ENCODE measurements at regions not wholly inside any gene's neighbourhood (a gene's known extent, or its start where the extent isn't known, plus 50 kb on each side); places are given as distances from the start of the nearest gene placed in this dataset.

DNA sequence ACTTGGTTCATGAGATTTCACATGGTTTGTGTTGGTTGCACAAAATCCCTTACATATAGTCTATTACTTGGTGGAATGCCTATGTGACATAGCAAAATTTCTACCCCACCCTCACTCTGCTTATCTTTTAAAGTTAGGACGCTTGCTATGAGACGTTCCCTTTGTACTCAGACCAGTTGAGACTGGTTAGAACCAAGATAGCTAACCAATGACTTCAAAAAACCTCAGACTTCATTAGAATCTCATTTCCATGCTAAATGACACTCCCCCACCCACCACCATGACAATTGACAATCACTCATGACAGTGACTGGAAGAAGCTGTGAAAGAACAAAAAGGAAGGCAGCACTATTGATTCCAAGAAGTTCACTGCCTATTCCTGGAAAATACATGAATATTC, 313.6 kb downstream of the ETS1 start:
- TF ChIP-seq, protein P1, sequence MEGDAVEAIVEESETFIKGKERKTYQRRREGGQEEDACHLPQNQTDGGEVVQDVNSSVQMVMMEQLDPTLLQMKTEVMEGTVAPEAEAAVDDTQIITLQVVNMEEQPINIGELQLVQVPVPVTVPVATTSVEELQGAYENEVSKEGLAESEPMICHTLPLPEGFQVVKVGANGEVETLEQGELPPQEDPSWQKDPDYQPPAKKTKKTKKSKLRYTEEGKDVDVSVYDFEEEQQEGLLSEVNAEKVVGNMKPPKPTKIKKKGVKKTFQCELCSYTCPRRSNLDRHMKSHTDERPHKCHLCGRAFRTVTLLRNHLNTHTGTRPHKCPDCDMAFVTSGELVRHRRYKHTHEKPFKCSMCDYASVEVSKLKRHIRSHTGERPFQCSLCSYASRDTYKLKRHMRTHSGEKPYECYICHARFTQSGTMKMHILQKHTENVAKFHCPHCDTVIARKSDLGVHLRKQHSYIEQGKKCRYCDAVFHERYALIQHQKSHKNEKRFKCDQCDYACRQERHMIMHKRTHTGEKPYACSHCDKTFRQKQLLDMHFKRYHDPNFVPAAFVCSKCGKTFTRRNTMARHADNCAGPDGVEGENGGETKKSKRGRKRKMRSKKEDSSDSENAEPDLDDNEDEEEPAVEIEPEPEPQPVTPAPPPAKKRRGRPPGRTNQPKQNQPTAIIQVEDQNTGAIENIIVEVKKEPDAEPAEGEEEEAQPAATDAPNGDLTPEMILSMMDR (IDR thresholded peaks at IDR 0.05): no peak
- Histone ChIP-seq H3K27me3 (no peaks in the 10 kb centered on the region), H3K36me3 (no peaks in the 10 kb centered on the region), H3K4me1 (no peaks in the 10 kb centered on the region), H3K9me3 (no peaks in the 10 kb centered on the region), H3K4me3 (no peak overlapping the region), H3K27ac (no peak overlapping the region)
- DNase-seq: no peak
- intact Hi-C loops (cut with DNase I; ENCODE audit: low total_unique reads): no loop called here

DNA sequence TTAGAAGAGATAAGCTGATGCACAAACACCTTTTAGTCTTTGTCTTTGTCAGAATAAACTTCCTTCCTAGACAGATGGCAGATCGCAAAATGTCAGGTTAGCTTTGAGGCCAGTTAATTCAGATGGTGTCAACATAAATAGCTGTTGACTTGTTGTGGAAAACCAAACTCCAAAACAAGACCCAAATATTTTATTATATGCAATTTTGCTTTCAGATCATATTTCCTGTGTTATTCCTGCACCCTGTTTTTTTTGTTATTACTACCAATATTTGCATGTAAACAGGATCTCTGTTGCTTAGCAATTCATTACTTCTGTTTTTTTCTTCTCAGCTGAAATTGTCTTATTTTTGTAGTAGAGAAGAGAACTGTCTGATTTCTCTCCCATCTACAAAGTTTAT, 316.0 kb downstream of the ETS1 start:
- no peaks in the 10 kb centered on the region for H3K36me3 ChIP-seq
- H3K4me3 ChIP-seq: no peak overlapping the region
- DNase-seq: no peak
- no peaks in the 10 kb centered on the region for H3K4me1 ChIP-seq
- TF ChIP-seq, protein P1 (IDR thresholded peaks at IDR 0.05): no peak
- no peak overlapping the region for H3K27ac ChIP-seq
- intact Hi-C loops (cut with DNase I; ENCODE audit: low total_unique reads): no loop called here
- H3K9me3 ChIP-seq: no peaks in the 10 kb centered on the region
- no peaks in the 10 kb centered on the region for H3K27me3 ChIP-seq

DNA sequence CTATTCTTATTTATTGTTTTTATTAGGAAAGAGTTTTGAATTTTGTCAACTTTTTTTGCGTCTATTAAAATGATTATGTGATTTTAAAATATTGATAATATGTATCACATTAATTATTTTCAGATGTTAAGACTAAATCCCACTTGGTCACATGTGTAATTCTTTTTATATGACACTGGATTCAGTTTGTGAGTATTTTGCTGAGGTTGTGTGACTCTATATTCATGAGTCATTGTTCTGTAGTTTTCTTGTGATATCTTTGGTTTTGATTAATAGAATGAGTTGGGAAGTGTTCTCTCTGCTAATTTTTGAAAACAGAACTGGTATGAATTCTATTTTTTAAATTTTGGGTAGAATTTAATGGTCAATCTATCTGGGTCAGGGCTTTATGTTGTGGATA, 317.9 kb downstream of the ETS1 start:
- intact Hi-C loops (cut with DNase I; ENCODE audit: low total_unique reads): no loop called here
- H3K4me3 ChIP-seq: no peak overlapping the region
- H3K4me1 ChIP-seq: no peaks in the 10 kb centered on the region
- TF ChIP-seq, protein P1 (IDR thresholded peaks at IDR 0.05): no peak
- no peak for DNase-seq
- H3K27me3 ChIP-seq: no peaks in the 10 kb centered on the region
- no peaks in the 10 kb centered on the region for H3K9me3 ChIP-seq
- H3K36me3 ChIP-seq: no peaks in the 10 kb centered on the region
- H3K27ac ChIP-seq: no peak overlapping the region

DNA sequence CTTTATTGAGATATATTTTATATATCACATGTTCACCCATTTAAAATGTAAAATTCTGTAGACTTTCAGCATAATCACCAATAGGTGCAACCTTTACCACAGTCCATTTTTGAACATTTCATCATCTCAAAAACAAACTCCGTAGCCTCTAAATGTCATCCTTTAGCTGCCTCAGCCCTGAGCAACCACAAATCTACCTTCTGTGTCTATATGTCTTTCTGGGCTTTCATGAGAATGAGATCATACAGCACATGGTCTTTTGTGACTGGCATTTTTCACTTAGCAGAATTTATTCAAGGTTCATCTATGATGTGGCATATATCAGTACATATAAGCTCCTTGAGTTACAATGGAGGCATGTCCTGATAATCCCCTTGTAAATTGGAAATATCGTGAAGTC, 320.5 kb downstream of the ETS1 start:
- H3K36me3 ChIP-seq: no peaks in the 10 kb centered on the region
- TF ChIP-seq, protein P1 (IDR thresholded peaks at IDR 0.05): no peak
- no peaks in the 10 kb centered on the region for H3K4me1 ChIP-seq
- H3K27me3 ChIP-seq: no peaks in the 10 kb centered on the region
- no peak for DNase-seq
- H3K4me3 ChIP-seq: no peak overlapping the region
- intact Hi-C loops (cut with DNase I; ENCODE audit: low total_unique reads): no loop called here
- H3K27ac ChIP-seq: no peak overlapping the region
- no peaks in the 10 kb centered on the region for H3K9me3 ChIP-seq

DNA sequence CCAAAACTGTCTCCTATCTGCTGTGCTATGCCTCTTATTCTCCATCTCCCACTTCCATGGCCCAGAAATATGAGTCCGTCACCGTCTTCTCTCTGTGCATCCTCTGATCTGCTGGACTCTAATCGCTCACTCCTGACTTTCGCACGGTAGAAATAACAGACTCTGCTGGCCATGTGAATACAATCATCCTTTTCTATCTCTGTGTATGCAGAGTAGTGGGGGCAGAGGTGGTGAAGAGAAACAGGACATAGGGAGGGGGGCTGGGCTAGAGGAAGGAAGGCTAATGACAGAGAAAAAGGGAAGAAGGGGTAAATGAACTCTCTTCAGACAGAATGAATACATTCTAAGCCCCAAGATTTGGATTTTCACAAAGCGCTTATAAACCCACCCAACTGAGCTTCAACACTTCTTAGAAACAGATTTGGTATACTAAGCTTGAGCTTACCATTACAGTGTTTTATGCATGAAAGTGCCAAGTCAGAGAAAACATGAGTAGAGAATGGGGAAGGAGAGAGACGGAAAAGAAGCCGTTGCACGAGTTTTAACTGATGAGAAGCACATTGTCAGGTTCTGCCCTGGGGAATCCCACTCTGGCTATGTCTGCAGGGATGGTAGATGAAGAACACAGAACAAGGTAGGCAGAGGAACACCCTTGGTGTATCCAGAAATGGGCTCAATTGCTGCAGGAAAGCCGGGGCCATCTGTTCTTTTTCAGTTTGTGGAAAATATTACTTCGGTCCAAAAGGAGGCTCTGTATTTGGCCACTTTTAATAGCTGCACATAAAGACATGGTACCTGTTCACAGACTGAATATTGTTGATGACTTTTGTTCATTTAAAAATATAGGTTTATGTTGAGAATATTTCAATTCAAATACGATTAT, 324.7 kb downstream of the ETS1 start:
- intact Hi-C loops (cut with DNase I; ENCODE audit: low total_unique reads): no loop called here
- Histone ChIP-seq H3K27ac (no peak overlapping the region), H3K36me3 (no peaks in the 10 kb centered on the region), H3K9me3 (no peaks in the 10 kb centered on the region), H3K27me3 (no peaks in the 10 kb centered on the region), H3K4me1 (no peaks in the 10 kb centered on the region), H3K4me3 (no peak overlapping the region)
- DNase-seq: no peak
- TF ChIP-seq, protein P1 (IDR thresholded peaks at IDR 0.05): no peak

Measured in tibial artery (tissue), 4 donors.